ENCODE measurements at regions not wholly inside any gene's neighbourhood (a gene's known extent, or its start where the extent isn't known, plus 50 kb on each side); places are given as distances from the start of the nearest gene placed in this dataset.
"Not testable (repeated sequence)": the region's sequence is repeated elsewhere in the genome, so short reads cannot be mapped to it uniquely, and the experiment has no call there.

GRCh38 chr7:65105650-65106203 is 99.2 kb upstream of the ERV3-1 start:
- 44% methylated on average over 1 of the region's 1 CpG for WGBS (ENCODE audit: insufficient coverage)
- H3K27ac ChIP-seq (ENCODE audit: low read length in 2 of 2); DNase-seq; H2AFZ ChIP-seq (ENCODE audit: insufficient read depth, low read depth, low read length, poor library complexity, severe bottlenecking); ATAC-seq (ENCODE audit: low read depth); H3K4me3 ChIP-seq (ENCODE audit: control extremely low read depth in 1 of 5, extremely low read depth in 1 of 5, insufficient read depth in 1 of 5, low read depth in 2 of 5, low read length in 4 of 5); H3K9ac ChIP-seq (ENCODE audit: low read length); H3K4me1 Mint-ChIP-seq; H3K9me3 ChIP-seq (ENCODE audit: control extremely low read depth in 1 of 3, control insufficient read depth in 2 of 3, insufficient read depth in 1 of 3, low read length in 2 of 3); H3K4me3 Mint-ChIP-seq; H3K27ac Mint-ChIP-seq; H3K27me3 ChIP-seq (replicated peaks in 1 of 4; ENCODE audit: control extremely low read depth in 1 of 4, control insufficient read depth in 3 of 4, insufficient read depth in 4 of 4, low read length in 3 of 4); H3K36me3 ChIP-seq (replicated peaks in 1 of 2; ENCODE audit: control extremely low read depth in 1 of 2, control insufficient read depth in 1 of 2, extremely low read depth in 1 of 2, insufficient read depth in 2 of 2, low read length in 1 of 2); CTCF ChIA-PET; H3K27me3 Mint-ChIP-seq; H4K20me1 ChIP-seq (ENCODE audit: control insufficient read depth, insufficient read depth, low read length, poor library complexity, severe bottlenecking); H3K79me2 ChIP-seq (ENCODE audit: control insufficient read depth, insufficient read depth, low read length); H3K4me2 ChIP-seq (replicated peaks; ENCODE audit: low read depth, low read length, poor library complexity, severe bottlenecking); POLR2A ChIA-PET; H3K9me3 Mint-ChIP-seq (ENCODE audit: insufficient read depth); H3K4me1 ChIP-seq (ENCODE audit: control insufficient read depth in 2 of 2, insufficient read depth in 2 of 2, low read length in 2 of 2); intact Hi-C loops (cut with micrococcal nuclease): not testable (repeated sequence)

- CTCF ChIA-PET; intact Hi-C loops (cut with micrococcal nuclease); H3K4me3 Mint-ChIP-seq; H3K27me3 ChIP-seq (replicated peaks in 1 of 4; ENCODE audit: control extremely low read depth in 1 of 4, control insufficient read depth in 3 of 4, insufficient read depth in 4 of 4, low read length in 3 of 4); H3K4me3 ChIP-seq (ENCODE audit: control extremely low read depth in 1 of 5, extremely low read depth in 1 of 5, insufficient read depth in 1 of 5, low read depth in 2 of 5, low read length in 4 of 5); H3K36me3 ChIP-seq (replicated peaks in 1 of 2; ENCODE audit: control extremely low read depth in 1 of 2, control insufficient read depth in 1 of 2, extremely low read depth in 1 of 2, insufficient read depth in 2 of 2, low read length in 1 of 2); POLR2A ChIA-PET; H4K20me1 ChIP-seq (ENCODE audit: control insufficient read depth, insufficient read depth, low read length, poor library complexity, severe bottlenecking); H3K27me3 Mint-ChIP-seq; H3K4me1 ChIP-seq (ENCODE audit: control insufficient read depth in 2 of 2, insufficient read depth in 2 of 2, low read length in 2 of 2); H3K9me3 Mint-ChIP-seq (ENCODE audit: insufficient read depth); H3K9me3 ChIP-seq (ENCODE audit: control extremely low read depth in 1 of 3, control insufficient read depth in 2 of 3, insufficient read depth in 1 of 3, low read length in 2 of 3); ATAC-seq (ENCODE audit: low read depth); DNase-seq; H2AFZ ChIP-seq (ENCODE audit: insufficient read depth, low read depth, low read length, poor library complexity, severe bottlenecking); H3K4me2 ChIP-seq (replicated peaks; ENCODE audit: low read depth, low read length, poor library complexity, severe bottlenecking); H3K9ac ChIP-seq (ENCODE audit: low read length); H3K27ac ChIP-seq (ENCODE audit: low read length in 2 of 2); H3K27ac Mint-ChIP-seq; H3K79me2 ChIP-seq (ENCODE audit: control insufficient read depth, insufficient read depth, low read length); H3K4me1 Mint-ChIP-seq: not testable (repeated sequence)
- WGBS (ENCODE audit: insufficient coverage): no CpG with 5 or more reads among the region's 4 CpGs
Measured at GRCh38 chr7:65100499-65100898, 94.0 kb upstream of the ERV3-1 start.

GRCh38 chr7:65081669-65082055 is 75.2 kb upstream of the ERV3-1 start:
- H3K4me1 Mint-ChIP-seq; DNase-seq; H3K9me3 ChIP-seq (ENCODE audit: control extremely low read depth in 1 of 3, control insufficient read depth in 2 of 3, insufficient read depth in 1 of 3, low read length in 2 of 3); CTCF ChIA-PET; POLR2A ChIA-PET; H3K79me2 ChIP-seq (ENCODE audit: control insufficient read depth, insufficient read depth, low read length); H4K20me1 ChIP-seq (ENCODE audit: control insufficient read depth, insufficient read depth, low read length, poor library complexity, severe bottlenecking); H3K27me3 Mint-ChIP-seq; ATAC-seq (ENCODE audit: low read depth); H3K36me3 ChIP-seq (replicated peaks in 1 of 2; ENCODE audit: control extremely low read depth in 1 of 2, control insufficient read depth in 1 of 2, extremely low read depth in 1 of 2, insufficient read depth in 2 of 2, low read length in 1 of 2); H3K4me1 ChIP-seq (ENCODE audit: control insufficient read depth in 2 of 2, insufficient read depth in 2 of 2, low read length in 2 of 2); H3K27me3 ChIP-seq (replicated peaks in 1 of 4; ENCODE audit: control extremely low read depth in 1 of 4, control insufficient read depth in 3 of 4, insufficient read depth in 4 of 4, low read length in 3 of 4); H3K9me3 Mint-ChIP-seq (ENCODE audit: insufficient read depth): not testable (repeated sequence)
- no CpG with 5 or more reads among the region's 19 CpGs for WGBS (ENCODE audit: insufficient coverage)
- intact Hi-C loops (cut with micrococcal nuclease): loop anchor here (1.0 to 5.0 kb wide), 3 partner anchors 75 to 414 kb away; partner anchors contain the start of genes ERV3-1, ZNF107 and ZNF273
- peak overlapping the region; percentile 63 to 83 for H3K27ac ChIP-seq (ENCODE audit: low read length in 2 of 2)
- Mint-ChIP-seq H3K27ac (peak overlapping the region; percentile 94), H3K4me3 (peak overlapping the region; percentile 92)
- H3K4me3 ChIP-seq (ENCODE audit: control extremely low read depth in 1 of 5, extremely low read depth in 1 of 5, insufficient read depth in 1 of 5, low read depth in 2 of 5, low read length in 4 of 5): peak overlapping the region in 4 of 5 experiments; percentile 66 to 76 (median 72)
- H3K9ac ChIP-seq (ENCODE audit: low read length): peak overlapping the region; percentile 76
- H2AFZ ChIP-seq (ENCODE audit: insufficient read depth, low read depth, low read length, poor library complexity, severe bottlenecking): peak overlapping the region; percentile 93
- peak overlapping the region; percentile 67 for H3K4me2 ChIP-seq (replicated peaks; ENCODE audit: low read depth, low read length, poor library complexity, severe bottlenecking)

GRCh38 chr7:65080799-65081668 is 74.5 kb upstream of the ERV3-1 start:
- Histone ChIP-seq H3K4me2 (replicated peaks; ENCODE audit: low read depth, low read length, poor library complexity, severe bottlenecking) (peak overlapping the region; percentile 67), H2AFZ (ENCODE audit: insufficient read depth, low read depth, low read length, poor library complexity, severe bottlenecking) (peak overlapping the region; percentile 93), H3K4me3 (ENCODE audit: control extremely low read depth in 1 of 5, extremely low read depth in 1 of 5, insufficient read depth in 1 of 5, low read depth in 2 of 5, low read length in 4 of 5) (peak overlapping the region; percentile 25 to 76 (median 71)), H3K27ac (ENCODE audit: low read length in 2 of 2) (peak overlapping the region; percentile 63 to 83), H3K9ac (ENCODE audit: low read length) (peak overlapping the region; percentile 76)
- H3K4me1 Mint-ChIP-seq; H4K20me1 ChIP-seq (ENCODE audit: control insufficient read depth, insufficient read depth, low read length, poor library complexity, severe bottlenecking); H3K79me2 ChIP-seq (ENCODE audit: control insufficient read depth, insufficient read depth, low read length); CTCF ChIA-PET; H3K4me1 ChIP-seq (ENCODE audit: control insufficient read depth in 2 of 2, insufficient read depth in 2 of 2, low read length in 2 of 2); H3K36me3 ChIP-seq (replicated peaks in 1 of 2; ENCODE audit: control extremely low read depth in 1 of 2, control insufficient read depth in 1 of 2, extremely low read depth in 1 of 2, insufficient read depth in 2 of 2, low read length in 1 of 2); H3K27me3 Mint-ChIP-seq; H3K27me3 ChIP-seq (replicated peaks in 1 of 4; ENCODE audit: control extremely low read depth in 1 of 4, control insufficient read depth in 3 of 4, insufficient read depth in 4 of 4, low read length in 3 of 4); H3K9me3 ChIP-seq (ENCODE audit: control extremely low read depth in 1 of 3, control insufficient read depth in 2 of 3, insufficient read depth in 1 of 3, low read length in 2 of 3); H3K9me3 Mint-ChIP-seq (ENCODE audit: insufficient read depth): not testable (repeated sequence)
- peak; percentile 96 for ATAC-seq (ENCODE audit: low read depth)
- DNase-seq: peak; percentile 96
- H3K27ac Mint-ChIP-seq: peak overlapping the region; percentile 94
- POLR2A ChIA-PET: interaction anchor here (1.0 kb wide), 1 partner anchor 43 kb away, joined by 4 read pairs; no protein-coding TSS in a partner anchor
- intact Hi-C loops (cut with micrococcal nuclease): loop anchor here (1.0 to 5.0 kb wide), 3 partner anchors 75 to 414 kb away; partner anchors contain the start of genes ERV3-1, ZNF107 and ZNF273
- 5% methylated on average over 39 of the region's 53 CpGs for WGBS (ENCODE audit: insufficient coverage)
- H3K4me3 Mint-ChIP-seq: peak overlapping the region; percentile 92

Measured in B cell (primary cell).